ENCODE measurements at regions not wholly inside any gene's neighbourhood (a gene's known extent, or its start where the extent isn't known, plus 50 kb on each side); places are given as distances from the start of the nearest gene placed in this dataset.
"Not testable (repeated sequence)": the region's sequence is repeated elsewhere in the genome, so short reads cannot be mapped to it uniquely, and the experiment has no call there.

DNA sequence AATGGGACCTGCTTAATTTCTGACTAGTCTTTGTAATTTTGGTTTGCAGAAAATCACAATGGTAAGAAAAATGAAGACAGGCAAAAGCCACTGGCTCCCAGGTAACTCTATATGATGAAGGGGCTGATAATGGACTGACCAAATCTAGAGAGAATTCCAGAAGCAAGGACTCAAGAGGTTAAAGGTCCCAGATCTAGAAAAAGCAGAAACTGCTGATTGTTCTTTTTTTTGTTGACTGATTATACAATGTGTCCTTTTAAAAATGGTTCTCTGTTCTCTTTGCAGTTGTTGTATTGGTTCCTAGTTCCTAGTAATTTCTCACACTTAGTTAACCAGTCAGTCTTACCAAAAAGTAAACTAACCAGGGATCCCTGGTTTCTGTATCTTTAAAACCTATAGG is 81.4 kb downstream of the PPIAL4C start:
- not testable (repeated sequence) for DNase-seq (ENCODE audit: low read depth)

DNA sequence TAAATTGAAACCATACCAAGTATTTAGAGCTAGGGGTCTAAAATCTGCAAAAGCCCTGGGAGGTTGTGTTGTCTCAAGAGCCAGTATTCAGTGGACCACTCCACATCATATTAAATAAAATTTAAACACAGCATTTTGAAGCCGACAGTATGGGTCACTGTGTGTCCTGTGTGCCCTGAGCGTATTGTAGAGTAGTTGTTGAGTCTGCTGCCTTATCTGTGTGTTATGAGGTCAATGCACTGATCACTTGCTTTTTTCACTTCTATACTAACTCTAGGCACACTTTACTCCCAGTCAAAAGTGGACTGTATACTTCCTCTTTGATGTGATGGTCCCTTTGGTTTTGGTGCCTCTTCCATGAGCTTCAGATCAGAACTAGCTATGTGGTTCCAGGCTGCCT is 81.9 kb downstream of the PPIAL4C start:
- DNase-seq (ENCODE audit: low read depth); H3K4me1 ChIP-seq (ENCODE audit: control insufficient read depth, insufficient read depth, low read length); H3K9ac ChIP-seq (ENCODE audit: low read length); H3K36me3 ChIP-seq (ENCODE audit: control insufficient read depth, insufficient read depth, low read length, severe bottlenecking); H3K4me3 ChIP-seq (ENCODE audit: low read length); H3K9me3 ChIP-seq (ENCODE audit: control insufficient read depth, low read length); H3K27me3 ChIP-seq (replicated peaks; ENCODE audit: control insufficient read depth, insufficient read depth, low read length): not testable (repeated sequence)

More for the DNA sequence above, 81.4 kb downstream of the PPIAL4C start:
- H3K9me3 ChIP-seq (ENCODE audit: control insufficient read depth, low read length); H3K36me3 ChIP-seq (ENCODE audit: control insufficient read depth, insufficient read depth, low read length, severe bottlenecking); H3K4me1 ChIP-seq (ENCODE audit: control insufficient read depth, insufficient read depth, low read length); H3K27me3 ChIP-seq (replicated peaks; ENCODE audit: control insufficient read depth, insufficient read depth, low read length); H3K9ac ChIP-seq (ENCODE audit: low read length); H3K4me3 ChIP-seq (ENCODE audit: low read length): not testable (repeated sequence)

DNA sequence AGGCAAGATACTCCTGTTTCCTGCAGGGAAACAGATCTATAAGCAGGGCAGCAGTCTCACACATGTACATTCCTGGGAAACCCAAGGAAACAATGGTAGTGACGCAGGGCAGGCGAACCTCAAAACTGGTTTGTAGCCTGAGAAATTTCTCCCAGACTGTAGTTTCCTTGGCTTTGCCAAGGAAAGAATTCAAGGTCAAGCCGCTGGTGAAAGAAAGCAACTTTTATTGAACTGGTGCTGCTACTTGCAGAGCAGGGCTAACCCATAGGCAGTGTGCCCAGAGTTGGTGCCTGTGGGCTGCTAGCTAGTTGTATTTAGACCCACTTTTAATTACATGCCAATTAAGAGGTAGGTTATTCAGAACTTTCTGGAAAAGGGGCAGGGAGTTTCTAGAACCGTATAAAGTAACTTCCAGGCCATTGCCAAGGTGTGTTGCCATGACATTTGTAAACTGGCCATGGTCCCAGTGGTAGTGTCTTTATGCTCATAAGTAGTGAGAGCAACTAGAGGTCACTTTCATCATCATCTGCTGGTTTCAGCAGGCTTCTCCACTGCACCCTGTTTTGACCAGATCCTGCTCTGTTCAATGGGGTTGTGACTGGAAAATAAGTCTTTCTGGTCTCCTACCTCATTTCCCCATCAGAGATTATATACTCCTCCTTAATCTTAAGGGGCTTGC is 89.7 kb downstream of the PPIAL4C start:
- H3K9ac ChIP-seq (ENCODE audit: low read length); H3K4me3 ChIP-seq (ENCODE audit: low read length): not testable (repeated sequence)

DNA sequence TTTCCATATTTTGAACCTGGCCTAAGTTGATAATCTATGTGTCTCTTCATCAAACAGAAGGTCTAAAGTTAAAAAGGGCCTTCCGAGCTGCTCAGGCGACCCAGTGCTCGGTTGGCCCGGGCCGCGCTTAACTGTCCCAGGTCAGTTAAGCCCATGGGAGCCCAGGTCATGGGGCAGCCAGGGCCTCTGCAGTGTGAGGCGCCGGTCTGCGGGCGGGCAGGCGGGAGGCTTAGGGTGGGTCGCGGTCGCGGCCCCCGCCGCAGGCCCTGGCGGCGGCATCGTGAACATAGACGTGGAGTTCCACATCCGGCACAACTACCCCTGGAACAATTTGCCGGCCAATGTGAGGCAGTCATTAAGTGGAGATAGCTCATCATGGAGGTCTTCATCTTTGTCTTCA is 91.3 kb downstream of the PPIAL4C start:
- not testable (repeated sequence) for H3K9ac ChIP-seq (ENCODE audit: low read length); H3K4me3 ChIP-seq (ENCODE audit: low read length); H3K27me3 ChIP-seq (replicated peaks; ENCODE audit: control insufficient read depth, insufficient read depth, low read length); H3K4me1 ChIP-seq (ENCODE audit: control insufficient read depth, insufficient read depth, low read length); H3K9me3 ChIP-seq (ENCODE audit: control insufficient read depth, low read length); DNase-seq (ENCODE audit: low read depth); H3K36me3 ChIP-seq (ENCODE audit: control insufficient read depth, insufficient read depth, low read length, severe bottlenecking)

More for the DNA sequence above, 89.7 kb downstream of the PPIAL4C start:
- not testable (repeated sequence) for DNase-seq (ENCODE audit: low read depth); H3K9me3 ChIP-seq (ENCODE audit: control insufficient read depth, low read length); H3K27me3 ChIP-seq (replicated peaks; ENCODE audit: control insufficient read depth, insufficient read depth, low read length); H3K4me1 ChIP-seq (ENCODE audit: control insufficient read depth, insufficient read depth, low read length); H3K36me3 ChIP-seq (ENCODE audit: control insufficient read depth, insufficient read depth, low read length, severe bottlenecking)

DNA sequence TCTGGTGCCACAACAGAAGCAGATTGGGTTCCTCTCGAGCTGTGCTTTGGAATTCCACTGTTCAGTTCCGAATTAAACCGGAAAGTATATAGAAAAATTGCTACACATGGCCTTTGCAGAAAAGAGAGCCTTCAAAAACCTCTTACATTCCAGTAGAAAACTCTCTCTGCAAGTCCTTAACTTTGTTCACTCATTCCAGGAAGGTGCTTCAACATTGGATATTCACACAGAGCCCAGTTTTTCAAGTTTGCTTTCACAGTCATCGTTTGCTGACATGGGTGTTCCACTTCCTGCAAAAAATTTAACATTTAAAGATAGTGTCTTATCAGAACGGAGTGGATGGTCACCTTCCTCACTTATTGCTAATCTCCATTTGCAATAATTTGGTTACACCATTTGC is 93.7 kb downstream of the PPIAL4C start:
- H3K4me3 ChIP-seq (ENCODE audit: low read length); H3K36me3 ChIP-seq (ENCODE audit: control insufficient read depth, insufficient read depth, low read length, severe bottlenecking); H3K4me1 ChIP-seq (ENCODE audit: control insufficient read depth, insufficient read depth, low read length); H3K27me3 ChIP-seq (replicated peaks; ENCODE audit: control insufficient read depth, insufficient read depth, low read length); H3K9me3 ChIP-seq (ENCODE audit: control insufficient read depth, low read length); H3K9ac ChIP-seq (ENCODE audit: low read length); DNase-seq (ENCODE audit: low read depth): not testable (repeated sequence)

DNA sequence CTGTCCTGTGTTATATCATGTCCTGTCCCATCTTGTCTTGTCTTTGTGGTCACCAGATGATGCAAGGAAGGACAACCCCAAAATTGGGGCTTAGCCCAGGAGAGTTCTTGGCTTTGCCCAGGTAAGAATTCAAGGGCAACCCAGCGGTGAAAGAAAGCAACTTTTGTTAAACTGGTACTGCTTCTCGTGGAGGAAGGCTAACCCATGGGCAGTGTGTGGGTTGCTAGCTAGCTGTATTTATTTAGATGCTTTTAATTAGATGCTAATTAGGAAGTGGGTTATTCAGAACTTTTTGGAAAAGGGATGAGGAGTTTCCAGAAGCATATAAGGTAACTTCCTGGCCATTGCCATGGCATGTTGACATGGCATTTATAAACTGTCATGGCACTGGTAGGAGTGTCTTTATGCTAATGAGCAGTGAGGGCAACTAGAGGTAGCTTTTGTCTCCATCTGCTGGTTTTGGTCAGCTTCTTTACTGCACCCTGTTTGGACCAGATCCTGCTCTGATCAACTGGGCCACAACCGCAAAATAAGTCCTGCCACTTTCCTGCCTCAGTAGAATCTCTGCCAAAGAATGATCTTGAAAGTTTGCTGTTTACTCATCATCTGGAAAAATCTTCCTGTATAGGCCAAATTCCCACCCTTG is 95.8 kb upstream of the FCGR1A start:
- not testable (repeated sequence) for H3K27me3 ChIP-seq (replicated peaks; ENCODE audit: control insufficient read depth, insufficient read depth, low read length); H3K36me3 ChIP-seq (ENCODE audit: control insufficient read depth, insufficient read depth, low read length, severe bottlenecking); H3K4me1 ChIP-seq (ENCODE audit: control insufficient read depth, insufficient read depth, low read length); DNase-seq (ENCODE audit: low read depth); H3K4me3 ChIP-seq (ENCODE audit: low read length); H3K9ac ChIP-seq (ENCODE audit: low read length); H3K9me3 ChIP-seq (ENCODE audit: control insufficient read depth, low read length)

DNA sequence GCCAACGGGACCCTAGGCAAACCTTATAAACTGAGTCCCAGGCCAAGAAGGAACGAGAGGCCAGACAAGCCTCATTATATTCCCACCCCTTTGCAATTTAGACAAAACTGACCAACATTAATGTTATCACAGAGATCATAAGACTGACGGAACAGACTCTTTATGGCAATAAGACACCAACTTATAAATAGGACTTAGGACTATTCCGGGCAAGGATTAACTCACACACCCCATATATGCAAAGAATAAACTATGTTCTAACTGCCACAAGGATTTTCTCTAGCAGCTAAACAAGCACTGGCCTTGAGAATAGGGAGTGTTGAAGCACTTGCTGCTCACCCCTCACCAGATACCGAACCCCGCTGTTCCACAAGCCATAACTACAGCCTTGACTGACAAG is 91.1 kb upstream of the FCGR1A start:
- H3K36me3 ChIP-seq (ENCODE audit: control insufficient read depth, insufficient read depth, low read length, severe bottlenecking); H3K4me1 ChIP-seq (ENCODE audit: control insufficient read depth, insufficient read depth, low read length); DNase-seq (ENCODE audit: low read depth); H3K4me3 ChIP-seq (ENCODE audit: low read length); H3K9me3 ChIP-seq (ENCODE audit: control insufficient read depth, low read length); H3K27me3 ChIP-seq (replicated peaks; ENCODE audit: control insufficient read depth, insufficient read depth, low read length); H3K9ac ChIP-seq (ENCODE audit: low read length): not testable (repeated sequence)

DNA sequence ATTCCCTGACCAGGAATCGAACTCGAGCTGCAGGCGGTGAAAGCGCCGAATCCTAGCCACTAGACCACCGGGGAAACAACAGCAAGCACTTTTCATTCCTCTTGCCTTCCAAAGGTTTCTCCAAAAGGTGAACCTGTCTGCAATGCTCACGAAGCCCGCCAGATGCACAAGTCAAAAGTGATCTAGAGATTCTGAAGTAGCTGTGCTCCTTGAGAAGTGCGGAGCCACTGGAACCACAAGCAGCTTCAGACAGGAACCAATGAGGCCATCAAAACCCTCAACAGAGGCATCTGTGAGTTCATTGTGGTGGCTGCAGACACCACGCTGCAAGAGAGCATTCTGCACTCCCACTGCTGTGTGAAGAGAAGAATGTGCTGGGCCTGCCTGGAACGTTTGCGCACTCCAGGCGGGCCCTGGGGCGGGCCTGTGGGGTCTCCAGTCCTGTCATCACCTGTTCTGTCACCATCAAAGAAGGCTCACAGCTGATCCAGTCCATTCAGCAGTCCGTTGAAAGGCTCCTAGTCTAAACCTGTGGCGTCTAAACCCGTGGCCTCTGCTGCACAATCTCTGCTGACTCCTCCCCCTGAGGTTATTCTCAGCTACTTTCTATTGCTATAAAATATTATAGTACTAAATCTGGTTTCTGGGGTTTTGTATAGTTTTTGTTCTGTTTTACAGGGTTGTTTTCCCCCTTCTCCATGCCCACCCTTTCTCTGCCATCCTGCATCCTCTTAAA is 89.5 kb upstream of the FCGR1A start:
- not testable (repeated sequence) for H3K27me3 ChIP-seq (replicated peaks; ENCODE audit: control insufficient read depth, insufficient read depth, low read length); DNase-seq (ENCODE audit: low read depth); H3K4me3 ChIP-seq (ENCODE audit: low read length); H3K36me3 ChIP-seq (ENCODE audit: control insufficient read depth, insufficient read depth, low read length, severe bottlenecking); H3K4me1 ChIP-seq (ENCODE audit: control insufficient read depth, insufficient read depth, low read length); H3K9ac ChIP-seq (ENCODE audit: low read length); H3K9me3 ChIP-seq (ENCODE audit: control insufficient read depth, low read length)

DNA sequence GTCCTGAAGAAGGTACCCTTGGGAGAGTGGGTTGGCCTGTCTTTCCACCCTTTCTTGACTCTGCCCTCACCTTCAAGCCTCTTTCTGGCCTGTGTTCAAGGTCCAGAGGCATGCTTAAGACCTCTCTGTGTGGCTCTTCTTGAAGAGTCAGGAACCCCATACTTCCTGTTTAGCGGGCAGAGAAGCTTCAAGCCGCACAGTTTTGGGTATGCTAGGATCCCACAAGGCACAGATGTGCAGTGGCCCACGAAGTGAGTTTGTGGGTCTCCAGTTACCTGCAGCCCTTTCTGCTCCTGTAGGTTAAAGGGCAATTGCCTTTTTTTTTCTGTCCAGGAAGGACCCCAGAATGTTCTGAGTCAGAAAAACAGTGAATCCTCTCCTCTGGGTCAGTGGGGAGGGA is 87.4 kb upstream of the FCGR1A start:
- not testable (repeated sequence) for H3K9me3 ChIP-seq (ENCODE audit: control insufficient read depth, low read length); DNase-seq (ENCODE audit: low read depth); H3K9ac ChIP-seq (ENCODE audit: low read length); H3K27me3 ChIP-seq (replicated peaks; ENCODE audit: control insufficient read depth, insufficient read depth, low read length); H3K4me1 ChIP-seq (ENCODE audit: control insufficient read depth, insufficient read depth, low read length); H3K36me3 ChIP-seq (ENCODE audit: control insufficient read depth, insufficient read depth, low read length, severe bottlenecking); H3K4me3 ChIP-seq (ENCODE audit: low read length)

DNA sequence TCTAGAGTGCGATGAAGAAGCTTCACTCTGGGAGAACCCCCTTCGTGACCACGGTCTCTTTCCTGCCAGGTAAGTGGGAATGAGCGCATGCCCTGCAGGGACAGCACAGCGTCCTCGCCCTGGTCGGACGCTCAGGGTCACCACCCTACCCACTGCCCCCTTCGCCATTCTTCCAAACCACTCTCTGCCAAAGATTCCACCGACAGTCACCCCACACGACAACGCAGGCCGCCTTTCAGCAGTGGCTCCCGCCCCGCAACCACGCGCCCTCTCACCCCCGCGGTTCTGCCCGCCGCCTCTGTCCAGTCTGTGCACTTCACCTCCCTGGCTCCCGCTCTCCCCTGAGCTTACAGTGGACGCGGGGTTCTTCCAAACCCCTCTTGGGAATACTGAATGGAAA is 82.3 kb upstream of the FCGR1A start:
- H3K9ac ChIP-seq (ENCODE audit: low read length); H3K4me1 ChIP-seq (ENCODE audit: control insufficient read depth, insufficient read depth, low read length); H3K4me3 ChIP-seq (ENCODE audit: low read length); H3K27me3 ChIP-seq (replicated peaks; ENCODE audit: control insufficient read depth, insufficient read depth, low read length); DNase-seq (ENCODE audit: low read depth); H3K9me3 ChIP-seq (ENCODE audit: control insufficient read depth, low read length); H3K36me3 ChIP-seq (ENCODE audit: control insufficient read depth, insufficient read depth, low read length, severe bottlenecking): not testable (repeated sequence)

DNA sequence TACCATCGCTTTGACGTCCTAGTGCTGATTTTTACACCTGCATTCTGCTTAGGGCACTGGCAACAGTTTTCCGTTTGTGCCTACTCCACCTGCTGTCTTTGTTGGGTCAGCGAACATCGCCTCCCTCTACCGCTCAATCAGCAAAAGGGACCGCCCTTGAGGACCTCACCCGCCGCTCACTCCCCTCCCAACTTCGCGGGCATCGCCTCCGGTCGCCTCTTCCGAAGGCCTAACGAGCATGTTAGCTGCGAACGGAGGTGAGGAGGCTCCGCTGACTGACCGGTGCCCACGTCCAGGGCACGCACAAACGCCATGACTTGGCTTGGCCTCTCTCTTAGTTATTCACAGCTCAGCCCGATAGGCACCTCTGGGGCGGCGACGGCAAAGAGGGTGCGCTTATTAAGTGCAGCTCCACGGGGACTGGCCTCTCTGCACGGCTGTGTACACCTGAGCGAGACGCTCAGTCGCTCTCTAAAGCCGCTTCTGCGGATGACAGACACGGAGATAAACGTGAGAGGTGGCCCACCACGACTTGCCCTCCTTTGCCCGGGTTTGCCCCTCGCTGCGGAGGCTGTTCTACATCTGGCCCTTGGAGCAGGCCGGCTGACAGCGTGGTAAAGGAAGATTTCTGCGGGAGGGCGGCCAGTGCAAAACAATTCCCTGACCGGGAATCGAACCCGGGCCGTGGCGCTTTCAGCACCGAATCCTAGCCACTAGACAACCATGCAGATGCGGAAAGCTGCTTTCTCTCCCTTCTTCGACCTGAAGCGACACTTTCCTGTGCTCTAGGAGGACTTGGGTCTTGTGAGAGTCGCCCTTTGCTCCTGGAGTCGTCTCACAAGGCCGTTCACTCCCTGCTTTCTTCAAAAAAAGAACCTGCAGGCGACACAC is 81.6 kb upstream of the FCGR1A start:
- H3K4me1 ChIP-seq (ENCODE audit: control insufficient read depth, insufficient read depth, low read length); H3K9me3 ChIP-seq (ENCODE audit: control insufficient read depth, low read length); H3K36me3 ChIP-seq (ENCODE audit: control insufficient read depth, insufficient read depth, low read length, severe bottlenecking); H3K4me3 ChIP-seq (ENCODE audit: low read length); H3K9ac ChIP-seq (ENCODE audit: low read length); H3K27me3 ChIP-seq (replicated peaks; ENCODE audit: control insufficient read depth, insufficient read depth, low read length); DNase-seq (ENCODE audit: low read depth): not testable (repeated sequence)

All from adipocyte (in vitro differentiated cells).